H9 (cell line): ENCODE measurements at regions not wholly inside any gene's neighbourhood (a gene's known extent, or its start where the extent isn't known, plus 50 kb on each side); places are given as distances from the start of the nearest gene placed in this dataset.

Experiments
- DNase-seq: peaks from one replicate; pipeline ENCODE4 v3.0.0-alpha.2; 2017
- H2AFZ ChIP-seq: one replicate; pipeline ENCODE4 v1.6.1; 2013; ENCODE audit warnings: mild to moderate bottlenecking, low read length, control low read depth, moderate library complexity
- H2AK5ac ChIP-seq: 2 replicates; pipeline ENCODE4 v1.6.1; 2013; ENCODE audit warnings: low read length, control low read depth, mixed read lengths; ENCODE audit not compliant: insufficient read length
- H2BK120ac ChIP-seq: one replicate; pipeline ENCODE4 v1.6.1; 2013; ENCODE audit warnings: low read depth, mild to moderate bottlenecking, low read length, control low read depth, inconsistent platforms; ENCODE audit not compliant: poor library complexity, severe bottlenecking
- H2BK12ac ChIP-seq: 2 replicates; pipeline ENCODE4 v1.6.1; 2013; ENCODE audit warnings: low read length, control low read depth, mixed read lengths, low read depth; ENCODE audit not compliant: insufficient read length
- H2BK15ac ChIP-seq: 2 replicates; pipeline ENCODE4 v1.6.1; 2013; ENCODE audit warnings: low read depth, low read length, control low read depth
- H2BK20ac ChIP-seq: one replicate; pipeline ENCODE4 v1.6.1; 2013; ENCODE audit warnings: low read depth, mild to moderate bottlenecking, low read length, control low read depth, inconsistent platforms; ENCODE audit not compliant: poor library complexity, severe bottlenecking
- H2BK5ac ChIP-seq: 2 replicates; pipeline ENCODE4 v1.6.1; 2013; ENCODE audit warnings: low read length, control low read depth, mixed read lengths; ENCODE audit not compliant: insufficient read length
- H3K14ac ChIP-seq: 2 replicates; pipeline ENCODE4 v1.6.1; 2013; ENCODE audit warnings: low read length, control low read depth; ENCODE audit not compliant: insufficient read depth
- H3K18ac ChIP-seq: 2 replicates; pipeline ENCODE4 v1.6.1; 2013; ENCODE audit warnings: low read depth, mild to moderate bottlenecking, mixed read lengths, low read length, control low read depth; ENCODE audit not compliant: insufficient read length
- H3K23ac ChIP-seq: 2 replicates; pipeline ENCODE4 v1.6.1; 2013; ENCODE audit warnings: low read length, control low read depth, mixed read lengths, low read depth; ENCODE audit not compliant: insufficient read length
- H3K23me2 ChIP-seq: 2 replicates; pipeline ENCODE4 v1.6.1; 2013; ENCODE audit warnings: low read depth, mild to moderate bottlenecking, mixed read lengths, low read length, control low read depth; ENCODE audit not compliant: insufficient read length, poor library complexity, severe bottlenecking
- H3K27ac ChIP-seq: 2 replicates; pipeline ENCODE4 v1.5.1; 2013; ENCODE audit warnings: low read length, control low read depth, mixed read lengths, low read depth; ENCODE audit not compliant: insufficient read length
- H3K27me3 ChIP-seq: 2 replicates; pipeline ENCODE4 v1.6.1; 2013; ENCODE audit warnings: low read length, control low read depth, inconsistent platforms; ENCODE audit not compliant: insufficient read depth
- H3K4ac ChIP-seq: 2 replicates; pipeline ENCODE4 v1.6.1; 2013; ENCODE audit warnings: low read depth, mild to moderate bottlenecking, control low read depth, inconsistent platforms, low read length, moderate library complexity
- H3K4me1 ChIP-seq: 2 replicates; pipeline ENCODE4 v1.6.1; 2013; ENCODE audit warnings: low read length, control low read depth, inconsistent platforms; ENCODE audit not compliant: insufficient read depth
- H3K4me2 ChIP-seq: 2 replicates; pipeline ENCODE4 v1.6.1; 2013; ENCODE audit warnings: low read length, control low read depth, mixed read lengths; ENCODE audit not compliant: insufficient read length, insufficient read depth
- H3K56ac ChIP-seq: 2 replicates; pipeline ENCODE4 v1.6.1; 2013; ENCODE audit warnings: low read depth, mild to moderate bottlenecking, mixed read lengths, low read length, control low read depth; ENCODE audit not compliant: insufficient read length
- H3K79me1 ChIP-seq: 2 replicates; pipeline ENCODE4 v1.6.1; 2013; ENCODE audit warnings: low read depth, mild to moderate bottlenecking, moderate library complexity, low read length, control low read depth, inconsistent platforms; ENCODE audit not compliant: insufficient read depth, poor library complexity, severe bottlenecking
- H3K79me2 ChIP-seq: 2 replicates; pipeline ENCODE4 v1.6.1; 2013; ENCODE audit warnings: low read length, control low read depth, inconsistent platforms; ENCODE audit not compliant: insufficient read depth
- H3K9ac ChIP-seq: 2 replicates; pipeline ENCODE4 v1.6.1; 2013; ENCODE audit warnings: low read length, control low read depth, mixed read lengths; ENCODE audit not compliant: insufficient read length; ENCODE audit errors: extremely low read depth
- H3K9me3 ChIP-seq: one replicate; pipeline ENCODE4 v1.6.1; 2013; ENCODE audit warnings: low read depth, low read length, inconsistent platforms; ENCODE audit not compliant: control insufficient read depth
- H3T11ph ChIP-seq: one replicate; pipeline ENCODE4 v1.6.1; 2013; ENCODE audit warnings: mild to moderate bottlenecking, low read length, control low read depth, inconsistent platforms
- H4K20me1 ChIP-seq: one replicate; pipeline ENCODE4 v1.6.1; 2013; ENCODE audit not compliant: control insufficient read depth, insufficient read length, insufficient read depth
- H4K5ac ChIP-seq: 2 replicates; pipeline ENCODE4 v1.6.1; 2013; ENCODE audit warnings: low read depth, mild to moderate bottlenecking, mixed read lengths, low read length, control low read depth; ENCODE audit not compliant: insufficient read length
- H4K8ac ChIP-seq: replicated peaks from 2 replicates; pipeline ENCODE4 v1.6.1; 2013; ENCODE audit warnings: low read length, control low read depth, mixed read lengths, low read depth; ENCODE audit not compliant: insufficient read length
- H4K91ac ChIP-seq: 2 replicates; pipeline ENCODE4 v1.6.1; 2013; ENCODE audit warnings: low read depth, mild to moderate bottlenecking, moderate library complexity, mixed read lengths, low read length, control low read depth; ENCODE audit not compliant: insufficient read length
- H3K27ac Mint-ChIP-seq, 3 experiments: 2 replicates in 2 of 3; 3 replicates in 1 of 3; pipeline ENCODE4 v1.8.0; 2020 to 2021; ENCODE audit warnings: mixed read lengths in 3 of 3, mild to moderate bottlenecking in 1 of 3, moderate library complexity in 1 of 3
- H3K27me3 Mint-ChIP-seq: 2 replicates; pipeline ENCODE4 v1.8.0; 2021; ENCODE audit warnings: low read depth, mild to moderate bottlenecking, moderate library complexity, mixed read lengths
- H3K36me3 Mint-ChIP-seq, 3 experiments: 2 replicates in 2 of 3; 3 replicates in 1 of 3; pipeline ENCODE4 v1.8.0; 2020 to 2021; ENCODE audit warnings: low read depth in 3 of 3, mixed read lengths in 3 of 3; ENCODE audit not compliant: insufficient read depth in 1 of 3
- H3K4me1 Mint-ChIP-seq, 2 experiments: 2 replicates each; pipeline ENCODE4 v1.8.0; 2020; ENCODE audit warnings: mixed read lengths in 2 of 2
- H3K4me3 Mint-ChIP-seq, 2 experiments: 2 replicates in 1 of 2; 3 replicates in 1 of 2; pipeline ENCODE4 v1.8.0; 2020 to 2021; ENCODE audit warnings: mild to moderate bottlenecking in 2 of 2, mixed read lengths in 2 of 2, moderate library complexity in 1 of 2
- H3K9me3 Mint-ChIP-seq, 2 experiments: 2 replicates in 1 of 2; 3 replicates in 1 of 2; pipeline ENCODE4 v1.8.0; 2020; ENCODE audit warnings: mild to moderate bottlenecking in 2 of 2, mixed read lengths in 2 of 2, moderate library complexity in 1 of 2
- CTCF ChIP-seq: fragments of 200-600 bp; sonication (generic); conservative IDR thresholded peaks from 3 replicates; pipeline ENCODE4 v1.8.0; 2021; ENCODE audit warnings: antibody characterized with exemption, mild to moderate bottlenecking
- WGBS: extraction: QIAGEN DNeasy Blood & Tissue Kit; methylation state at CpG from one replicate; pipeline ENCODE4 v1.1.7; 2013; ENCODE audit warnings: missing lambda C conversion rate, low lambda C conversion rate, mixed read lengths; ENCODE audit not compliant: insufficient read length; ENCODE audit errors: extremely low coverage; 5-methylcytosine and 5-hydroxymethylcytosine counted together

GRCh38 chr1:218514689-218515088, 169.6 kb downstream of the TGFB2 start:
- H2AK5ac ChIP-seq, result no peak overlapping the region
- no peak overlapping the region for H2BK5ac ChIP-seq
- H3K9me3 ChIP-seq, result no peaks in the 10 kb centered on the region
- no peaks in the 10 kb centered on the region for H3K4me1 ChIP-seq
- no peaks in the 10 kb centered on the region for H4K20me1 ChIP-seq
- no peak overlapping the region for H4K8ac ChIP-seq
- no peak overlapping the region for H3K27ac Mint-ChIP-seq
- H3K23ac ChIP-seq, result no peak overlapping the region
- no peak overlapping the region for H3T11ph ChIP-seq
- H3K4me2 ChIP-seq, result no peak overlapping the region
- no peak overlapping the region for H3K9ac ChIP-seq
- no peak overlapping the region for H2AFZ ChIP-seq
- H3K36me3 Mint-ChIP-seq, result peaks cover 0 to 10% (median 2%) of the 10 kb centered on the region in 3 experiments; a peak in 3 of 7 replicates
- WGBS, result no CpG with 5 or more reads among the region's 2 CpGs
- H3K27me3 ChIP-seq, result no peaks in the 10 kb centered on the region
- no peak overlapping the region for H2BK15ac ChIP-seq
- no peak overlapping the region for H2BK120ac ChIP-seq
- no peak overlapping the region for H2BK20ac ChIP-seq
- H3K18ac ChIP-seq, result no peak overlapping the region
- no peak overlapping the region for H3K14ac ChIP-seq
- no peak overlapping the region for H3K56ac ChIP-seq
- H4K91ac ChIP-seq, result no peak overlapping the region
- no peaks in the 10 kb centered on the region for H3K27me3 Mint-ChIP-seq
- DNase-seq, result no peak
- peaks cover 11 to 13% of the 10 kb centered on the region in 2 experiments for H3K4me1 Mint-ChIP-seq
- H3K4ac ChIP-seq, result no peak overlapping the region
- no peak overlapping the region for H4K5ac ChIP-seq
- H3K27ac ChIP-seq, result no peak overlapping the region
- no peaks in the 10 kb centered on the region for H3K23me2 ChIP-seq
- H2BK12ac ChIP-seq, result no peak overlapping the region
- peaks cover 0 to 4% of the 10 kb centered on the region in 2 experiments; a peak in 3 of 5 replicates for H3K9me3 Mint-ChIP-seq
- no peaks in the 10 kb centered on the region for H3K79me1 ChIP-seq
- no peaks in the 10 kb centered on the region for H3K79me2 ChIP-seq
- no peak overlapping the region for H3K4me3 Mint-ChIP-seq
- TF ChIP-seq CTCF, result no peak
